Hepatocyte (in vitro differentiated cells): ENCODE measurements at regions not wholly inside any gene's neighbourhood (a gene's known extent, or its start where the extent isn't known, plus 50 kb on each side); places are given as distances from the start of the nearest gene placed in this dataset.

Experiments used
- EZH2phosphoT487 ChIP-seq: fragments of 200-600 bp; sonication (generic); IDR thresholded peaks from one replicate; pipeline ENCODE4 v1.6.1; 2018; ENCODE audit warnings: antibody characterized with exemption, mild to moderate bottlenecking, low read depth, moderate library complexity; ENCODE audit not compliant: unreplicated experiment, severe bottlenecking
- TF ChIP-seq, protein P1 (sequence below): fragments of 200-600 bp; sonication (generic); IDR thresholded peaks from 2 replicates; pipeline ENCODE4 v1.5.1; 2016; ENCODE audit warnings: antibody characterized with exemption, mild to moderate bottlenecking; ENCODE audit not compliant: poor library complexity

DNA sequence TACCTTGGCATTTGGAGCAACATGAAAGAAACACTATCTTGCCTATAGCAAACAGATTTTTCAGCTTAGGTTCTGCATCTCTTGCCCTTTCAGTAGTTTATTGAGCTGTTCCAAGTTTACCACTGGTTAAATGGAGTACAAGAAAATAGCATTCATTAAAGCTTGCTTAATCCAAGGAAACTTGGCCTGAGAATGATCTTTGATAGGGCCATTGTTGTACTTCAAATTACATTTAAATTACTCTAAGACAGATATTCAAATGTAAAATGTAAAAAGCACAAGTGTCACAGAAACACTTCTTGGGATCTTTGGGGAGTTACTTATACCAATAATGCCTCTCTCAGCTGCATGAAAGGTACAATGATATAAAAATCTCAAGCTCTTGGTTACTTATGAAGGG lies 609.0 kb upstream of the HTR2C start:
- TF ChIP-seq, protein P1, sequence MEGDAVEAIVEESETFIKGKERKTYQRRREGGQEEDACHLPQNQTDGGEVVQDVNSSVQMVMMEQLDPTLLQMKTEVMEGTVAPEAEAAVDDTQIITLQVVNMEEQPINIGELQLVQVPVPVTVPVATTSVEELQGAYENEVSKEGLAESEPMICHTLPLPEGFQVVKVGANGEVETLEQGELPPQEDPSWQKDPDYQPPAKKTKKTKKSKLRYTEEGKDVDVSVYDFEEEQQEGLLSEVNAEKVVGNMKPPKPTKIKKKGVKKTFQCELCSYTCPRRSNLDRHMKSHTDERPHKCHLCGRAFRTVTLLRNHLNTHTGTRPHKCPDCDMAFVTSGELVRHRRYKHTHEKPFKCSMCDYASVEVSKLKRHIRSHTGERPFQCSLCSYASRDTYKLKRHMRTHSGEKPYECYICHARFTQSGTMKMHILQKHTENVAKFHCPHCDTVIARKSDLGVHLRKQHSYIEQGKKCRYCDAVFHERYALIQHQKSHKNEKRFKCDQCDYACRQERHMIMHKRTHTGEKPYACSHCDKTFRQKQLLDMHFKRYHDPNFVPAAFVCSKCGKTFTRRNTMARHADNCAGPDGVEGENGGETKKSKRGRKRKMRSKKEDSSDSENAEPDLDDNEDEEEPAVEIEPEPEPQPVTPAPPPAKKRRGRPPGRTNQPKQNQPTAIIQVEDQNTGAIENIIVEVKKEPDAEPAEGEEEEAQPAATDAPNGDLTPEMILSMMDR = no peak
- no peak for TF ChIP-seq EZH2phosphoT487
